Hippocampal formation (tissue), 2 donors: ENCODE measurements at regions not wholly inside any gene's neighbourhood (a gene's known extent, or its start where the extent isn't known, plus 50 kb on each side); places are given as distances from the start of the nearest gene placed in this dataset.

Experiments
- DNase-seq, 2 donors: peaks; one replicate each; lab custom pipeline; 2025; lab: John Stamatoyannopoulos, UW

- no peak for DNase-seq
Observed at GRCh38 chr6:100944644-100945043, 63.5 kb upstream of the ASCC3 start.

GRCh38 chr6:100946021-100946540 lies 65.0 kb upstream of the ASCC3 start:
- no peak for DNase-seq

- DNase-seq, result no peak
Observed at GRCh38 chr6:100946711-100947110, 65.6 kb upstream of the ASCC3 start.

GRCh38 chr6:100948381-100949133 lies 67.4 kb upstream of the ASCC3 start:
- no peak for DNase-seq

- DNase-seq, result no peak
Observed at GRCh38 chr6:100952006-100952405, 70.9 kb upstream of the ASCC3 start.

GRCh38 chr6:100959280-100959679 lies 78.2 kb upstream of the ASCC3 start:
- no peak for DNase-seq

GRCh38 chr6:100962466-100962865 lies 81.3 kb upstream of the ASCC3 start:
- DNase-seq, result no peak

GRCh38 chr6:100965067-100965466 lies 83.9 kb upstream of the ASCC3 start:
- DNase-seq, result no peak

- DNase-seq, result no peak
Observed at GRCh38 chr6:100968949-100969348, 87.8 kb upstream of the ASCC3 start.

- DNase-seq, result no peak
Observed at GRCh38 chr6:100979267-100979666, 98.1 kb upstream of the ASCC3 start.

GRCh38 chr6:100980949-100981348 lies 99.8 kb upstream of the ASCC3 start:
- DNase-seq, result no peak

- no peak for DNase-seq
Observed at GRCh38 chr6:100986921-100987320, 105.8 kb upstream of the ASCC3 start.

- DNase-seq, result no peak
Observed at GRCh38 chr6:100987556-100987955, 106.4 kb upstream of the ASCC3 start.

GRCh38 chr6:100988391-100988984 lies 107.4 kb upstream of the ASCC3 start:
- no peak for DNase-seq

- DNase-seq, result no peak
Observed at GRCh38 chr6:100990070-100990469, 108.9 kb upstream of the ASCC3 start.

- DNase-seq, result no peak
Observed at GRCh38 chr6:100996409-100996808, 115.3 kb upstream of the ASCC3 start.

- DNase-seq, result no peak
Observed at GRCh38 chr6:100998111-100998510, 117.0 kb upstream of the ASCC3 start.

- no peak for DNase-seq
Observed at GRCh38 chr6:100999034-100999597, 118.0 kb upstream of the ASCC3 start.

- no peak for DNase-seq
Observed at GRCh38 chr6:101000341-101000740, 119.2 kb upstream of the ASCC3 start.

- no peak for DNase-seq
Observed at GRCh38 chr6:101001012-101001411, 119.9 kb upstream of the ASCC3 start.

- no peak for DNase-seq
Observed at GRCh38 chr6:101001607-101002006, 120.5 kb upstream of the ASCC3 start.

- no peak for DNase-seq
Observed at GRCh38 chr6:101003075-101003474, 121.9 kb upstream of the ASCC3 start.

- no peak for DNase-seq
Observed at GRCh38 chr6:101011186-101011585, 130.1 kb upstream of the ASCC3 start.
